HEK293 (cell line): ENCODE measurements at regions not wholly inside any gene's neighbourhood (a gene's known extent, or its start where the extent isn't known, plus 50 kb on each side); places are given as distances from the start of the nearest gene placed in this dataset.

Experiments used
- CTCF ChIA-PET: fragments of 350-600 bp; formaldehyde crosslinking; extraction: SDS; loops from one replicate; lab custom pipeline; 2021; ENCODE audit warnings: antibody characterized with exemption; lab: Yijun Ruan, JAX
- POLR2A ChIA-PET: fragments of 300-600 bp; formaldehyde crosslinking; extraction: SDS; loops from one replicate; lab custom pipeline; 2020; ENCODE audit warnings: antibody characterized with exemption, inconsistent platforms; lab: Yijun Ruan, JAX
- H3K27ac ChIP-seq: fragments of 200-500 bp; sonication (Bioruptor generic); 2 replicates; pipeline ENCODE4 v1.5.1; 2014; ENCODE audit warnings: low read depth, low read length, control low read depth, inconsistent platforms; ENCODE audit errors: extremely low read depth
- H3K36me3 ChIP-seq, 2 experiments: fragments of 200-500 bp in 1 of 2; sonication (Bioruptor generic) in 1 of 2; 1 replicate in 1 of 2; 2 replicates in 1 of 2; pipeline ENCODE4 v1.5.1; 2014 to 2017; ENCODE audit warnings: inconsistent platforms in 2 of 2, low read length in 2 of 2; ENCODE audit not compliant: control insufficient read depth in 2 of 2, insufficient read depth in 1 of 2
- H3K4me1 ChIP-seq: fragments of 200-500 bp; sonication (Bioruptor generic); 2 replicates; pipeline ENCODE4 v1.5.1; 2014; ENCODE audit warnings: mild to moderate bottlenecking, low read length, inconsistent platforms; ENCODE audit not compliant: control insufficient read depth, insufficient read depth
- H3K4me3 ChIP-seq: 2 replicates; pipeline ENCODE4 v1.5.1; 2011; ENCODE audit warnings: low read depth, mild to moderate bottlenecking, control low read depth, low read length, moderate library complexity
- H3K9me3 ChIP-seq: fragments of 200-500 bp; sonication (Bioruptor generic); 2 replicates; pipeline ENCODE4 v1.5.1; 2014; ENCODE audit warnings: low read depth, low read length, inconsistent platforms; ENCODE audit not compliant: control insufficient read depth, insufficient read depth
- HOXA7 ChIP-seq: sonication (generic); formaldehyde crosslinking; IDR thresholded peaks from 2 replicates; pipeline ENCODE4 v1.8.1; 2022; ENCODE audit warnings: missing genetic modification reagents, borderline replicate concordance
- KLF8 ChIP-seq: fragments of 450-650 bp; formaldehyde crosslinking; IDR thresholded peaks from 2 replicates; pipeline ENCODE4 v1.5.1; 2016; ENCODE audit warnings: missing biosample characterization, missing genetic modification characterization
- MYNN ChIP-seq: fragments of 450-650 bp; formaldehyde crosslinking; IDR thresholded peaks from 2 replicates; pipeline ENCODE4 v1.5.1; 2016; ENCODE audit warnings: missing biosample characterization, missing genetic modification characterization, borderline replicate concordance
- PRDM2 ChIP-seq: fragments of 450-650 bp; formaldehyde crosslinking; IDR thresholded peaks from 2 replicates; pipeline ENCODE4 v1.5.1; 2016; ENCODE audit warnings: missing biosample characterization, missing genetic modification characterization, borderline replicate concordance
- PRDM4 ChIP-seq: fragments of 450-650 bp; formaldehyde crosslinking; IDR thresholded peaks from 2 replicates; pipeline ENCODE4 v1.5.1; 2017; ENCODE audit warnings: missing biosample characterization, missing genetic modification characterization
- SCRT2 ChIP-seq: fragments of 450-650 bp; formaldehyde crosslinking; IDR thresholded peaks from 2 replicates; pipeline ENCODE4 v1.5.1; 2016; ENCODE audit warnings: missing biosample characterization, missing genetic modification characterization
- ZBTB11 ChIP-seq: fragments of 450-650 bp; formaldehyde crosslinking; conservative IDR thresholded peaks from 2 replicates; pipeline ENCODE4 v1.5.1; 2016; ENCODE audit warnings: low read depth, missing biosample characterization, missing genetic modification characterization
- ZBTB21 ChIP-seq: fragments of 450-650 bp; formaldehyde crosslinking; IDR thresholded peaks from 2 replicates; pipeline ENCODE4 v1.5.1; 2017; ENCODE audit warnings: missing biosample characterization, missing genetic modification characterization
- ZBTB7A ChIP-seq: fragments of 450-650 bp; formaldehyde crosslinking; IDR thresholded peaks from 2 replicates; pipeline ENCODE4 v1.5.1; 2016; ENCODE audit warnings: low read depth, missing biosample characterization, missing genetic modification characterization
- ZNF132 ChIP-seq: fragments of 450-650 bp; formaldehyde crosslinking; IDR thresholded peaks from 2 replicates; pipeline ENCODE4 v1.5.1; 2017; ENCODE audit warnings: missing biosample characterization, missing genetic modification characterization, borderline replicate concordance
- ZNF146 ChIP-seq: fragments of 450-650 bp; formaldehyde crosslinking; IDR thresholded peaks from 2 replicates; pipeline ENCODE4 v1.5.1; 2016; ENCODE audit warnings: missing biosample characterization, missing genetic modification characterization
- ZNF157 ChIP-seq: fragments of 450-650 bp; formaldehyde crosslinking; IDR thresholded peaks from 2 replicates; pipeline ENCODE4 v1.5.1; 2016; ENCODE audit warnings: missing biosample characterization, missing genetic modification characterization
- ZNF174 ChIP-seq: fragments of 450-650 bp; formaldehyde crosslinking; IDR thresholded peaks from 2 replicates; pipeline ENCODE4 v1.5.0; 2017; ENCODE audit warnings: missing biosample characterization, mild to moderate bottlenecking, missing genetic modification characterization
- ZNF175 ChIP-seq: fragments of 450-650 bp; formaldehyde crosslinking; IDR thresholded peaks from 2 replicates; pipeline ENCODE4 v1.5.1; 2016; ENCODE audit warnings: missing biosample characterization, missing genetic modification characterization
- ZNF366 ChIP-seq: fragments of 450-650 bp; formaldehyde crosslinking; conservative IDR thresholded peaks from 2 replicates; pipeline ENCODE4 v1.5.1; 2016; ENCODE audit warnings: missing biosample characterization, missing genetic modification characterization
- ZNF398 ChIP-seq: fragments of 450-650 bp; formaldehyde crosslinking; IDR thresholded peaks from 2 replicates; pipeline ENCODE4 v1.5.1; 2017; ENCODE audit warnings: missing biosample characterization, missing genetic modification characterization
- ZNF48 ChIP-seq: fragments of 450-650 bp; formaldehyde crosslinking; IDR thresholded peaks from 2 replicates; pipeline ENCODE4 v1.5.1; 2016; ENCODE audit warnings: missing biosample characterization, missing genetic modification characterization
- ZNF555 ChIP-seq: fragments of 450-650 bp; formaldehyde crosslinking; conservative IDR thresholded peaks from 2 replicates; pipeline ENCODE4 v1.5.1; 2017; ENCODE audit warnings: missing biosample characterization, mild to moderate bottlenecking, missing genetic modification characterization, inconsistent platforms
- ZNF561 ChIP-seq: fragments of 450-650 bp; IDR thresholded peaks from 2 replicates; pipeline ENCODE4 v1.5.1; 2018; ENCODE audit warnings: missing biosample characterization, missing genetic modification characterization, borderline replicate concordance
- ZNF629 ChIP-seq: fragments of 450-650 bp; formaldehyde crosslinking; IDR thresholded peaks from 2 replicates; pipeline ENCODE4 v1.5.1; 2017; ENCODE audit warnings: missing biosample characterization, missing genetic modification characterization
- ZNF658 ChIP-seq: fragments of 450-650 bp; formaldehyde crosslinking; IDR thresholded peaks from 2 replicates; pipeline ENCODE4; 2016; ENCODE audit warnings: missing biosample characterization, missing genetic modification characterization
- ZNF843 ChIP-seq: fragments of 450-650 bp; formaldehyde crosslinking; IDR thresholded peaks from 2 replicates; pipeline ENCODE4 v1.5.1; 2016; ENCODE audit warnings: missing biosample characterization, missing genetic modification characterization
- ZXDB ChIP-seq: fragments of 450-650 bp; formaldehyde crosslinking; IDR thresholded peaks from 2 replicates; pipeline ENCODE4 v1.5.1; 2016; ENCODE audit warnings: missing biosample characterization, missing genetic modification characterization

GRCh38 chr13:111912991-111913760 is 153.8 kb upstream of the SOX1 start:
- POLR2A ChIA-PET = no interaction called here
- Histone ChIP-seq H3K4me1 (no peaks in the 10 kb centered on the region), H3K4me3 (no peak overlapping the region), H3K27ac (no peak overlapping the region), H3K36me3 (no peaks in the 10 kb centered on the region), H3K9me3 (no peaks in the 10 kb centered on the region)
- CTCF ChIA-PET = no interaction called here
- TF ChIP-seq ZNF561 = no peak
- TF ChIP-seq ZNF146 (tag by site-specific recombination) = no peak
- TF ChIP-seq ZNF157 (tag by site-specific recombination) = no peak
- TF ChIP-seq ZBTB7A (tag by site-specific recombination) = no peak
- TF ChIP-seq PRDM4 = no peak
- TF ChIP-seq ZBTB11 (tag by site-specific recombination) = no peak
- TF ChIP-seq ZNF843 = no peak
- TF ChIP-seq HOXA7 (CRISPR knock-in tag) = no peak
- TF ChIP-seq KLF8 (tag by site-specific recombination) = no peak
- no peak for TF ChIP-seq ZNF629 (tag by site-specific recombination)
- TF ChIP-seq ZXDB (tag by site-specific recombination) = no peak
- no peak for TF ChIP-seq SCRT2
- TF ChIP-seq ZNF366 (tag by site-specific recombination) = no peak
- no peak for TF ChIP-seq ZNF555 (tag by site-specific recombination)
- no peak for TF ChIP-seq ZNF174 (tag by site-specific recombination)
- TF ChIP-seq ZNF658 (tag by site-specific recombination) = no peak
- no peak for TF ChIP-seq ZNF175 (tag by site-specific recombination)
- no peak for TF ChIP-seq ZNF398 (tag by site-specific recombination)
- TF ChIP-seq ZNF132 (tag by site-specific recombination) = no peak

- CTCF ChIA-PET = no interaction called here
- Histone ChIP-seq H3K27ac (no peak overlapping the region), H3K4me3 (no peak overlapping the region), H3K9me3 (no peaks in the 10 kb centered on the region), H3K36me3 (no peaks in the 10 kb centered on the region), H3K4me1 (no peaks in the 10 kb centered on the region)
- POLR2A ChIA-PET = no interaction called here
- TF ChIP-seq ZNF48 (tag by site-specific recombination) (no peak), PRDM2 (tag by site-specific recombination) (no peak), MYNN (no peak), ZBTB21 (tag by site-specific recombination) (no peak)
Measured at GRCh38 chr13:111913761-111914140, 153.2 kb upstream of the SOX1 start.
